Duodenal mucosa (tissue), 2 donors: ENCODE measurements at regions not wholly inside any gene's neighbourhood (a gene's known extent, or its start where the extent isn't known, plus 50 kb on each side); places are given as distances from the start of the nearest gene placed in this dataset.
"Not testable (repeated sequence)": the region's sequence is repeated elsewhere in the genome, so short reads cannot be mapped to it uniquely, and the experiment has no call there.

Experiments used
- H3K27ac ChIP-seq: one replicate; pipeline ENCODE4 v1.7.0; 2013; ENCODE audit warnings: low read depth, low read length
- H3K27me3 ChIP-seq, 2 donors: one replicate each; pipeline ENCODE4 v1.7.0; 2013; ENCODE audit warnings: low read length in 2 of 2, control low read depth in 1 of 2; ENCODE audit not compliant: insufficient read depth in 2 of 2, control insufficient read depth in 1 of 2
- H3K36me3 ChIP-seq, 2 donors: one replicate each; pipeline ENCODE4 v1.7.0; 2013; ENCODE audit warnings: low read length in 2 of 2, control low read depth in 1 of 2; ENCODE audit not compliant: insufficient read depth in 2 of 2, control insufficient read depth in 1 of 2
- H3K4me1 ChIP-seq, 2 donors: one replicate each; pipeline ENCODE4 v1.7.0; 2013; ENCODE audit warnings: low read length in 2 of 2, control low read depth in 1 of 2; ENCODE audit not compliant: insufficient read depth in 2 of 2, control insufficient read depth in 1 of 2
- H3K4me3 ChIP-seq, 2 donors: one replicate each; pipeline ENCODE4 v1.7.0; 2013; ENCODE audit warnings: low read length in 2 of 2, low read depth in 1 of 2
- H3K9ac ChIP-seq, 2 donors: one replicate each; pipeline ENCODE4 v1.7.0; 2013; ENCODE audit warnings: low read length in 2 of 2, low read depth in 1 of 2
- H3K9me3 ChIP-seq, 2 donors: one replicate each; pipeline ENCODE4 v1.7.0; 2013; ENCODE audit warnings: low read length in 2 of 2, control low read depth in 1 of 2; ENCODE audit not compliant: control insufficient read depth in 1 of 2

DNA sequence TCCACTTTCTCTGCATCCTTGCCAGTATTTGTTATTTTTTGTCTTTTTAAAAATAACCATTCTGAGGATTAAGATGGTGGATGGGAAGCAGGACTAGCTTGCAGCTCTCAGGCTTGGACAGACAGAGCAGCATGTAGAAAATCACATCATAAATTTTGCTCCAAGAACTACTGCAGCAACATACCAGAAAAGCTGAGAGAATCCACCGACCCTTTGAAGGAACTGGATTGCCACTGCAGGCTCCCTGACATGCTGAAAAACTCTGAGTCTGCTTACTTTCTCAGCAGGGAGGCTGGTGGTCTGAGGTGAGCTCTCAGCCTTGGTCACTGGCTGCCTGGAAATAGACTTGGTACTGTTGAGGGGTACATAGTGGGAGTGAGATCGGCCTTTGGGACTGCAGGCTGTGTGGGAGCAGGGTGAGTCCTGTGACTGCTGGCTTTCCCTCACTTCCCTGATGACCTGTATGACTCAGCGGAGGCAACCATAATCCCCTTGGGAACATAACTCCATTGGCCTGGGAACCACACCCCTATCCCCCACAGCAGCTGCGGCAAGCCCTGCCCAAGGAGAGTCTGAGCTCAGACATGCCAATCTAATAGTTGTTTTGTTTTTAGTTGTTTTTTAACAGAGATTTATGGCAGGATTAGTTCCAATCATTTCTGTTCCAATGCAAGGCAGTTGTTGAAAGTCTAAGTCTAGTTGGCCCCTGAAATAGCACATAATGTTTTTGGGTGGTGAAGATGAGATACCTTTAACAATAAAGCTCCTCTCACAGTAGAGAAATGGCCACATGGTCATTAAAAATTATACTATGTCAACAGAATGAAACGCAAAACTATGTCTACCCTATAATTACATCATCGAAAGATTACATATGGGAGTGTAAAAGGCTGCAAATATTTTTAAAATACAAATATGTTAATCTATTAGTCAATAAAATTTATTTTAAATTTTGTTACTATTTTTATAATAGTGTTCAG, 414.2 kb upstream of the CHAC2 start:
- Histone ChIP-seq H3K4me1 (no peaks in the 10 kb centered on the region), H3K9ac (no peak overlapping the region), H3K4me3 (no peak overlapping the region), H3K27me3 (no peaks in the 10 kb centered on the region), H3K36me3 (no peaks in the 10 kb centered on the region), H3K9me3 (peaks cover 0 to 4% of the 10 kb centered on the region in 2 donors), H3K27ac (no peak overlapping the region)

- Histone ChIP-seq H3K27me3 (no peaks in the 10 kb centered on the region), H3K4me3 (no peak overlapping the region), H3K27ac (no peak overlapping the region), H3K36me3 (no peaks in the 10 kb centered on the region), H3K4me1 (no peaks in the 10 kb centered on the region), H3K9me3 (no peaks in the 10 kb centered on the region), H3K9ac (no peak overlapping the region)
Observed at GRCh38 chr2:53347269-53347668, 420.3 kb upstream of the CHAC2 start.

DNA sequence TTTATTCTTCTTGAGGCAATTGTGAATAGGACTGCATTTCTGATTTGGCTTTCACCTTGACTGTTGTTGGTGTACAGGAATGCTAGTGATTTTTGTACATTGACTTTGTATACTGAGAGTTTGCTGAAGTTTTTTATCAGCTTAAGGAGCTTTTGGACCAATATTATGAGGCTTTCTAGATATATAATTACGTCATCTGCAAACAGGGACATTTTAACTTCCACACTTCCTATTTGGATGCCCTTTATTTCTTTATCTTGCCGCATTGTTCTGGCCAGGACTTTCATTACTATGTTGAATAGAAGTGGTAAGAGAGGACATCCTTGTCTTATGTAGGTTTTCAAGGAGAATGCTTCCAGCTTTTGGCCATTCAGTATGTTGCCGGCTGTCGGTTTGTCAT, 425.4 kb upstream of the CHAC2 start:
- no peaks in the 10 kb centered on the region for H3K9me3 ChIP-seq
- H3K36me3 ChIP-seq: no peaks in the 10 kb centered on the region
- H3K27me3 ChIP-seq: no peaks in the 10 kb centered on the region
- H3K4me3 ChIP-seq: no peak overlapping the region
- H3K27ac ChIP-seq: no peak overlapping the region
- no peak overlapping the region for H3K9ac ChIP-seq
- no peaks in the 10 kb centered on the region for H3K4me1 ChIP-seq

- H3K27me3 ChIP-seq: no peaks in the 10 kb centered on the region
- H3K36me3 ChIP-seq: no peaks in the 10 kb centered on the region
- H3K27ac ChIP-seq: no peak overlapping the region
- H3K4me1 ChIP-seq: no peaks in the 10 kb centered on the region
- H3K4me3 ChIP-seq: no peak overlapping the region
- H3K9ac ChIP-seq: no peak overlapping the region
- no peaks in the 10 kb centered on the region for H3K9me3 ChIP-seq
Observed at GRCh38 chr2:53334610-53335009, 433.0 kb upstream of the CHAC2 start.

- Histone ChIP-seq H3K9me3 (no peaks in the 10 kb centered on the region), H3K27me3 (no peaks in the 10 kb centered on the region), H3K4me1 (no peaks in the 10 kb centered on the region), H3K27ac (no peak overlapping the region), H3K36me3 (no peaks in the 10 kb centered on the region), H3K4me3 (no peak overlapping the region), H3K9ac (no peak overlapping the region)
Observed at GRCh38 chr2:53331667-53332066, 435.9 kb upstream of the CHAC2 start.

- no peaks in the 10 kb centered on the region for H3K9me3 ChIP-seq
- H3K4me1 ChIP-seq: no peaks in the 10 kb centered on the region
Observed at GRCh38 chr2:53317861-53318260, 449.7 kb upstream of the CHAC2 start.

GRCh38 chr2:53315149-53315548, 452.5 kb upstream of the CHAC2 start:
- Histone ChIP-seq H3K27me3 (no peaks in the 10 kb centered on the region), H3K9me3 (no peaks in the 10 kb centered on the region), H3K4me3 (no peak overlapping the region), H3K4me1 (no peaks in the 10 kb centered on the region), H3K36me3 (no peaks in the 10 kb centered on the region), H3K27ac (no peak overlapping the region), H3K9ac (no peak overlapping the region)

More at GRCh38 chr2:53317861-53318260, 449.7 kb upstream of the CHAC2 start:
- Histone ChIP-seq H3K4me3 (no peak overlapping the region), H3K36me3 (no peaks in the 10 kb centered on the region), H3K9ac (no peak overlapping the region), H3K27me3 (no peaks in the 10 kb centered on the region), H3K27ac (no peak overlapping the region)

- Histone ChIP-seq H3K27me3 (no peaks in the 10 kb centered on the region), H3K36me3 (no peaks in the 10 kb centered on the region), H3K9me3 (no peaks in the 10 kb centered on the region), H3K27ac (no peak overlapping the region), H3K4me3 (no peak overlapping the region), H3K9ac (no peak overlapping the region), H3K4me1 (no peaks in the 10 kb centered on the region)
Observed at GRCh38 chr2:53314718-53315117, 452.9 kb upstream of the CHAC2 start.

GRCh38 chr2:53313644-53314043, 454.0 kb upstream of the CHAC2 start:
- not testable (repeated sequence) for H3K36me3 ChIP-seq, H3K4me1 ChIP-seq, H3K9ac ChIP-seq, H3K27me3 ChIP-seq, H3K4me3 ChIP-seq, H3K9me3 ChIP-seq, H3K27ac ChIP-seq

GRCh38 chr2:53312721-53313120, 454.9 kb upstream of the CHAC2 start:
- H3K9ac ChIP-seq: no peak overlapping the region
- no peaks in the 10 kb centered on the region for H3K4me1 ChIP-seq
- no peaks in the 10 kb centered on the region for H3K9me3 ChIP-seq
- no peaks in the 10 kb centered on the region for H3K36me3 ChIP-seq
- H3K4me3 ChIP-seq: no peak overlapping the region
- H3K27me3 ChIP-seq: no peaks in the 10 kb centered on the region
- no peak overlapping the region for H3K27ac ChIP-seq
